GM23248 (cell line): ENCODE measurements at regions not wholly inside any gene's neighbourhood (a gene's known extent, or its start where the extent isn't known, plus 50 kb on each side); places are given as distances from the start of the nearest gene placed in this dataset.
"Not testable (repeated sequence)": the region's sequence is repeated elsewhere in the genome, so short reads cannot be mapped to it uniquely, and the experiment has no call there.

Experiments used
- EZH2 ChIP-seq: fragments of 200-600 bp; sonication (generic); IDR thresholded peaks from 2 replicates; pipeline ENCODE4 v1.6.1; 2018; ENCODE audit warnings: antibody characterized with exemption, mild to moderate bottlenecking; ENCODE audit not compliant: insufficient read depth, poor library complexity, severe bottlenecking
- EZH2phosphoT487 ChIP-seq: fragments of 200-600 bp; sonication (generic); IDR thresholded peaks from 2 replicates; pipeline ENCODE4 v1.6.1; 2018; ENCODE audit warnings: antibody characterized with exemption, moderate library complexity, mild to moderate bottlenecking, low read depth; ENCODE audit not compliant: insufficient read depth

DNA sequence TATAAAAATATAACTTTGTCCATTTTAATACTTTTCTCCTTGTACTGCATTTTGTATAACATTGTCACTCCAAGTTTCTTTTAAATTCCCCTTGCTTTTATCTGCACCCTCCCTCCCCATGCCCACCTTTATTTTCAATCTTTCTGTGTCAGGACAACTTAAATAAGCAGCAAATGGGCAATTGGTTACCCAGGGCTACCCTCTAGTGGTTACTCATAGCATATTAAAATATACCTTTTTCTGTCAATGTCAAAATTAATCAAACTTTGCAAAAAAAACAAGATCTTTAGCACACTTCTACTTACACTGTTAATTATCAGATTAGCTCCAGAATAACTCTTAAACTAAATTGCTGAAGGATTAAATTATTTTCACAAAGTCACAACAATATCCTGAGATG, 2334.6 kb downstream of the EPHA3 start:
- TF ChIP-seq EZH2phosphoT487, EZH2: not testable (repeated sequence)
